Tibial nerve (tissue), 4 donors: ENCODE measurements at regions not wholly inside any gene's neighbourhood (a gene's known extent, or its start where the extent isn't known, plus 50 kb on each side); places are given as distances from the start of the nearest gene placed in this dataset.

Source experiments
- DNase-seq, 2 donors: peaks; one replicate each; pipeline ENCODE4 v3.0.0-alpha.2; 2019; ENCODE audit warnings: low spot score in 2 of 2
- H3K27ac ChIP-seq, 4 donors: fragments of 200-600 bp; sonication (generic) in 3 of 4; one replicate each; pipeline ENCODE4 v1.5.1; 2017 to 2019; ENCODE audit warnings: mild to moderate bottlenecking in 1 of 4
- H3K27me3 ChIP-seq, 2 donors: fragments of 200-600 bp; sonication (generic) in 1 of 2; one replicate each; pipeline versions ENCODE4 v1.5.1 to v1.6.0; 2017 to 2019
- H3K36me3 ChIP-seq, 3 donors: fragments of 200-600 bp; sonication (generic); one replicate each; pipeline ENCODE4 v1.5.1; 2018 to 2019
- H3K4me1 ChIP-seq, 4 donors: fragments of 200-600 bp; sonication (generic) in 3 of 4; one replicate each; pipeline ENCODE4 v1.5.1; 2017 to 2019
- H3K4me3 ChIP-seq, 4 donors: fragments of 200-600 bp; sonication (generic) in 3 of 4; one replicate each; pipeline ENCODE4 v1.5.1; 2017 to 2019; ENCODE audit warnings: mild to moderate bottlenecking in 1 of 4, moderate library complexity in 1 of 4
- H3K9me3 ChIP-seq, 4 donors: fragments of 200-600 bp; sonication (generic) in 3 of 4; one replicate each; pipeline ENCODE4 v1.5.1; 2017 to 2019
- EP300 ChIP-seq, 2 donors: sonication (generic); formaldehyde crosslinking; IDR thresholded peaks; one replicate each; pipeline ENCODE4 v1.6.1; 2017; ENCODE audit warnings: antibody characterized with exemption in 2 of 2, mild to moderate bottlenecking in 1 of 2
- POLR2A ChIP-seq, 2 donors: fragments of 450-650 bp; IDR thresholded peaks; one replicate each; pipeline ENCODE4 v1.6.1; 2017; ENCODE audit warnings: antibody characterized with exemption in 2 of 2, mild to moderate bottlenecking in 2 of 2, moderate library complexity in 2 of 2
- WGBS, 2 donors: methylation state at CpG; one replicate each; pipeline ENCODE4 v1.1.5; 2018; 5-methylcytosine and 5-hydroxymethylcytosine counted together
- TF ChIP-seq, protein P1 (sequence below), 5 experiments: fragments of 200-600 bp in 3 of 5; fragments of 450-650 bp in 2 of 5; sonication (generic) in 3 of 5; IDR thresholded peaks; one replicate each; pipeline ENCODE4 v1.5.1; 2016 to 2019; ENCODE audit warnings: antibody characterized with exemption in 5 of 5, mild to moderate bottlenecking in 3 of 5, moderate library complexity in 2 of 5

GRCh38 chr5:10860645-10861422 is 99.8 kb upstream of the DAP start:
- H3K9me3 ChIP-seq = no peaks in the 10 kb centered on the region
- no peak overlapping the region for H3K4me3 ChIP-seq
- no peaks in the 10 kb centered on the region for H3K27me3 ChIP-seq
- H3K27ac ChIP-seq = peak overlapping the region in 2 of 4 donors; percentile 8 to 57
- peaks cover 0 to 17% (median 9%) of the 10 kb centered on the region in 4 donors for H3K4me1 ChIP-seq
- 77 to 83% methylated on average over 4 of the region's 4 CpGs for WGBS, 2 donors
- no peaks in the 10 kb centered on the region for H3K36me3 ChIP-seq
- DNase-seq = no peak
- TF ChIP-seq, protein P1, sequence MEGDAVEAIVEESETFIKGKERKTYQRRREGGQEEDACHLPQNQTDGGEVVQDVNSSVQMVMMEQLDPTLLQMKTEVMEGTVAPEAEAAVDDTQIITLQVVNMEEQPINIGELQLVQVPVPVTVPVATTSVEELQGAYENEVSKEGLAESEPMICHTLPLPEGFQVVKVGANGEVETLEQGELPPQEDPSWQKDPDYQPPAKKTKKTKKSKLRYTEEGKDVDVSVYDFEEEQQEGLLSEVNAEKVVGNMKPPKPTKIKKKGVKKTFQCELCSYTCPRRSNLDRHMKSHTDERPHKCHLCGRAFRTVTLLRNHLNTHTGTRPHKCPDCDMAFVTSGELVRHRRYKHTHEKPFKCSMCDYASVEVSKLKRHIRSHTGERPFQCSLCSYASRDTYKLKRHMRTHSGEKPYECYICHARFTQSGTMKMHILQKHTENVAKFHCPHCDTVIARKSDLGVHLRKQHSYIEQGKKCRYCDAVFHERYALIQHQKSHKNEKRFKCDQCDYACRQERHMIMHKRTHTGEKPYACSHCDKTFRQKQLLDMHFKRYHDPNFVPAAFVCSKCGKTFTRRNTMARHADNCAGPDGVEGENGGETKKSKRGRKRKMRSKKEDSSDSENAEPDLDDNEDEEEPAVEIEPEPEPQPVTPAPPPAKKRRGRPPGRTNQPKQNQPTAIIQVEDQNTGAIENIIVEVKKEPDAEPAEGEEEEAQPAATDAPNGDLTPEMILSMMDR (IDR thresholded peaks at IDR 0.05) = no peak
- TF ChIP-seq EP300 (IDR thresholded peaks at IDR 0.05) = no peak
- TF ChIP-seq POLR2A (IDR thresholded peaks at IDR 0.05) = no peak

DNA sequence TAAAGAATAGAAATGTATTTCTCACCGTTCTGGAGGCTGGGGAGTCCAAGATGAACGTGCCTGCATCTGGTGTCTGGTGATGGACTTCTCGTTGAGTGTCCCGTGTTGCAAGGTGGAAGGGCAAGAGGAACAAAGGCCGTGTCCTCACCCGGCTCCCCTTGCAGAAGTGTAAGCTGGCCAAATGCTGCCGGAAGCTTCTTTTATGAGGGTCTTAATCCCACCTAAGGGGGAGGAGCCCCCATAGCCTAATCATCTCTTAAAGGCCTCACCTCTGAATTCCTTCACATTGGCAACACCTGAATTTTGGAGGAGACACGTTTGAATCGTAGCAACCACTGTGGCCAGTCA is 99.1 kb upstream of the DAP start:
- WGBS, 2 donors = 42 to 57% methylated on average over 9 of the region's 9 CpGs
- peaks cover 0 to 24% (median 9%) of the 10 kb centered on the region in 4 donors for H3K4me1 ChIP-seq
- H3K27me3 ChIP-seq = no peaks in the 10 kb centered on the region
- H3K9me3 ChIP-seq = no peaks in the 10 kb centered on the region
- H3K4me3 ChIP-seq = no peak overlapping the region
- H3K27ac ChIP-seq = peak overlapping the region in 2 of 4 donors; percentile 52 to 57
- no peaks in the 10 kb centered on the region for H3K36me3 ChIP-seq
- TF ChIP-seq, protein P1 (IDR thresholded peaks at IDR 0.05) = no peak
- no peak for TF ChIP-seq EP300 (IDR thresholded peaks at IDR 0.05)
- TF ChIP-seq POLR2A (IDR thresholded peaks at IDR 0.05) = no peak
- no peak for DNase-seq

GRCh38 chr5:10859393-10860195 is 98.6 kb upstream of the DAP start:
- TF ChIP-seq EP300 (IDR thresholded peaks at IDR 0.05) (peak in 1 of 2 donors; percentile 65), POLR2A (IDR thresholded peaks at IDR 0.05) (no peak)
- TF ChIP-seq, protein P1 (IDR thresholded peaks at IDR 0.05) = no peak
- WGBS, 2 donors = 46 to 55% methylated on average over 15 of the region's 15 CpGs
- Histone ChIP-seq H3K4me3 (no peak overlapping the region), H3K9me3 (no peaks in the 10 kb centered on the region), H3K36me3 (no peaks in the 10 kb centered on the region), H3K4me1 (peaks cover 0 to 30% (median 9%) of the 10 kb centered on the region in 4 donors), H3K27ac (peak overlapping the region in 2 of 4 donors; percentile 52 to 57), H3K27me3 (no peaks in the 10 kb centered on the region)
- peak in 1 of 2 donors; percentile 20 for DNase-seq

GRCh38 chr5:10858945-10859344 is 97.9 kb upstream of the DAP start:
- TF ChIP-seq, protein P1 (IDR thresholded peaks at IDR 0.05) = no peak
- no peak for TF ChIP-seq POLR2A (IDR thresholded peaks at IDR 0.05)
- no peak for DNase-seq
- no peaks in the 10 kb centered on the region for H3K9me3 ChIP-seq
- peak overlapping the region in 2 of 4 donors; percentile 51 to 52 for H3K27ac ChIP-seq
- H3K4me3 ChIP-seq = no peak overlapping the region
- WGBS, 2 donors = 89 to 95% methylated on average over 9 of the region's 9 CpGs
- H3K27me3 ChIP-seq = no peaks in the 10 kb centered on the region
- no peaks in the 10 kb centered on the region for H3K36me3 ChIP-seq
- peaks cover 0 to 35% (median 9%) of the 10 kb centered on the region in 4 donors for H3K4me1 ChIP-seq

- peaks cover 0 to 35% (median 9%) of the 10 kb centered on the region in 4 donors for H3K4me1 ChIP-seq
- H3K36me3 ChIP-seq = no peaks in the 10 kb centered on the region
- TF ChIP-seq, protein P1 (IDR thresholded peaks at IDR 0.05) = no peak
- TF ChIP-seq EP300 (IDR thresholded peaks at IDR 0.05) (no peak), POLR2A (IDR thresholded peaks at IDR 0.05) (no peak)
- no peak overlapping the region for H3K4me3 ChIP-seq
- H3K27me3 ChIP-seq = no peaks in the 10 kb centered on the region
- no peak for DNase-seq
- H3K9me3 ChIP-seq = no peaks in the 10 kb centered on the region
- 81 to 86% methylated on average over 5 of the region's 5 CpGs for WGBS, 2 donors
- H3K27ac ChIP-seq = no peak overlapping the region
Observed at GRCh38 chr5:10858307-10858706, 97.3 kb upstream of the DAP start.
